H1 (cell line): ENCODE measurements at regions not wholly inside any gene's neighbourhood (a gene's known extent, or its start where the extent isn't known, plus 50 kb on each side); places are given as distances from the start of the nearest gene placed in this dataset.

Source experiments
- CTCF ChIA-PET: fragments of 300-600 bp; sonication (Branson Sonifier 250); formaldehyde crosslinking; loops from one replicate; lab custom pipeline; 2021; ENCODE audit not compliant: partially characterized antibody; lab: Charles Lee
- POLR2A ChIA-PET: fragments of 300-600 bp; sonication (Branson Sonifier 250); formaldehyde crosslinking; loops from one replicate; lab custom pipeline; 2021; ENCODE audit warnings: inconsistent platforms; ENCODE audit not compliant: partially characterized antibody; lab: Charles Lee
- DNase-seq, 2 experiments: peaks; one replicate each; pipeline versions ENCODE4 v3.0.0 to v3.0.0-alpha.2; 2010 to 2022; ENCODE audit warnings: low spot score in 2 of 2, low read depth in 1 of 2, mixed read lengths in 1 of 2
- FAIRE-seq: peaks from 2 replicates; lab custom pipeline; 2011; peaks lifted over from hg19 to GRCh38; lab: Jason Lieb, UNC
- H2AFZ ChIP-seq: 2 replicates; pipeline ENCODE4 v1.8.1; 2012; ENCODE audit warnings: low read length, inconsistent platforms
- H2AK5ac ChIP-seq: 2 replicates; pipeline ENCODE4 v1.6.1; 2013; ENCODE audit warnings: low read depth, low read length
- H2BK120ac ChIP-seq: replicated peaks from 2 replicates; pipeline ENCODE3; 2013; ENCODE audit warnings: low read depth, low read length, inconsistent platforms
- H2BK12ac ChIP-seq: 2 replicates; pipeline ENCODE4 v1.6.1; 2013; ENCODE audit warnings: low read depth, low read length
- H2BK15ac ChIP-seq: 2 replicates; pipeline ENCODE4 v1.6.1; 2013; ENCODE audit warnings: low read length
- H2BK20ac ChIP-seq: 2 replicates; pipeline ENCODE4 v1.6.1; 2013; ENCODE audit warnings: low read length
- H2BK5ac ChIP-seq: 2 replicates; pipeline ENCODE4 v1.6.1; 2013; ENCODE audit warnings: low read depth, low read length
- H3K14ac ChIP-seq: 2 replicates; pipeline ENCODE4 v1.6.1; 2013; ENCODE audit warnings: inconsistent platforms; ENCODE audit not compliant: insufficient read length
- H3K18ac ChIP-seq: 2 replicates; pipeline ENCODE4 v1.6.1; 2013; ENCODE audit warnings: low read length; ENCODE audit errors: extremely low read depth
- H3K23ac ChIP-seq: 2 replicates; pipeline ENCODE4 v1.6.1; 2013; ENCODE audit warnings: inconsistent platforms; ENCODE audit not compliant: insufficient read length
- H3K23me2 ChIP-seq: 2 replicates; pipeline ENCODE4 v1.6.1; 2013; ENCODE audit warnings: low read depth, low read length
- H3K27ac ChIP-seq: 2 replicates; pipeline ENCODE4 v1.6.1; 2011; ENCODE audit warnings: low read depth, low read length, inconsistent platforms
- H3K27me3 ChIP-seq, 4 experiments: replicated peaks in 1 of 4; 1 replicate in 1 of 4; 2 replicates in 3 of 4; pipeline versions ENCODE4 v1.6.1 to v1.8.1; 2011 to 2013; ENCODE audit warnings: low read length in 3 of 4, mild to moderate bottlenecking in 3 of 4, inconsistent platforms in 2 of 4, mixed read lengths in 2 of 4, moderate library complexity in 1 of 4; ENCODE audit not compliant: control insufficient read depth in 3 of 4, insufficient read depth in 3 of 4; ENCODE audit errors: extremely low read depth in 1 of 4
- H3K36me3 ChIP-seq, 4 experiments: 2 replicates each; pipeline versions ENCODE4 v1.6.1 to v1.8.1; 2011 to 2013; ENCODE audit warnings: mild to moderate bottlenecking in 4 of 4, low read length in 3 of 4, moderate library complexity in 2 of 4, control low read depth in 1 of 4, inconsistent platforms in 1 of 4; ENCODE audit not compliant: insufficient read depth in 4 of 4, control insufficient read depth in 2 of 4
- H3K4ac ChIP-seq: replicated peaks from 2 replicates; pipeline ENCODE3; 2013; ENCODE audit warnings: low read length, low read depth, mixed read lengths, inconsistent platforms; ENCODE audit not compliant: insufficient read length
- H3K4me1 ChIP-seq, 4 experiments: replicated peaks in 1 of 4; 1 replicate in 1 of 4; 2 replicates in 3 of 4; pipeline versions ENCODE4 v1.6.1 to v1.8.1; 2011 to 2013; ENCODE audit warnings: low read length in 3 of 4, inconsistent platforms in 2 of 4, mixed read lengths in 1 of 4; ENCODE audit not compliant: insufficient read depth in 4 of 4, control insufficient read depth in 3 of 4
- H3K4me2 ChIP-seq, 2 experiments: 2 replicates each; pipeline versions ENCODE4 v1.6.1 to v1.8.1; 2011 to 2013; ENCODE audit warnings: low read depth in 2 of 2, low read length in 2 of 2, control low read depth in 1 of 2, inconsistent platforms in 1 of 2, mild to moderate bottlenecking in 1 of 2; ENCODE audit not compliant: insufficient read depth in 1 of 2
- H3K4me3 ChIP-seq, 4 experiments: fragments of 200-600, 300-600 bp in 1 of 4; sonication (generic), shearing (Covaris generic), sonication (Bioruptor Twin) in 1 of 4; 2 replicates each; pipeline versions ENCODE4 v1.5.1 to v1.8.1; 2011 to 2016; ENCODE audit warnings: low read length in 4 of 4, low read depth in 3 of 4, control low read depth in 2 of 4, inconsistent platforms in 2 of 4, mild to moderate bottlenecking in 2 of 4, mixed read lengths in 1 of 4, moderate library complexity in 1 of 4; ENCODE audit not compliant: insufficient read depth in 2 of 4; ENCODE audit errors: extremely low read depth in 1 of 4
- H3K56ac ChIP-seq: replicated peaks from 2 replicates; pipeline ENCODE3; 2013; ENCODE audit warnings: low read depth, mild to moderate bottlenecking, mixed read lengths, low read length, inconsistent platforms; ENCODE audit not compliant: insufficient read length
- H3K79me1 ChIP-seq: 2 replicates; pipeline ENCODE4 v1.6.1; 2013; ENCODE audit warnings: low read depth, low read length, control low read depth
- H3K79me2 ChIP-seq, 2 experiments: 2 replicates each; pipeline versions ENCODE4 v1.6.1 to v1.8.1; 2012 to 2013; ENCODE audit warnings: low read length in 2 of 2, mild to moderate bottlenecking in 2 of 2, inconsistent platforms in 1 of 2; ENCODE audit not compliant: insufficient read depth in 2 of 2, control insufficient read depth in 1 of 2
- H3K9ac ChIP-seq, 4 experiments: replicated peaks in 1 of 4; 1 replicate in 1 of 4; 2 replicates in 3 of 4; pipeline versions ENCODE4 v1.6.1 to v1.8.1; 2011 to 2013; ENCODE audit warnings: low read depth in 3 of 4, low read length in 3 of 4, control low read depth in 2 of 4, mild to moderate bottlenecking in 2 of 4, moderate library complexity in 2 of 4, inconsistent platforms in 1 of 4; ENCODE audit errors: extremely low read depth in 1 of 4
- H3K9me3 ChIP-seq, 2 experiments: 2 replicates each; pipeline versions ENCODE4 v1.6.1 to v1.8.1; 2012 to 2013; ENCODE audit warnings: mild to moderate bottlenecking in 2 of 2, moderate library complexity in 2 of 2, control low read depth in 1 of 2, inconsistent platforms in 1 of 2, low read depth in 1 of 2, low read length in 1 of 2, mixed read lengths in 1 of 2; ENCODE audit not compliant: insufficient read depth in 2 of 2
- H4K20me1 ChIP-seq, 2 experiments: replicated peaks in 1 of 2; 2 replicates each; pipeline versions ENCODE3 to v1.8.1; 2011 to 2013; ENCODE audit warnings: inconsistent platforms in 2 of 2, low read length in 2 of 2, mild to moderate bottlenecking in 1 of 2; ENCODE audit not compliant: insufficient read depth in 2 of 2, control insufficient read depth in 1 of 2
- H4K5ac ChIP-seq: 2 replicates; pipeline ENCODE4 v1.6.1; 2013; ENCODE audit warnings: low read length, low read depth, mixed read lengths, inconsistent platforms; ENCODE audit not compliant: insufficient read length
- H4K8ac ChIP-seq: 2 replicates; pipeline ENCODE4 v1.8.0; 2013; ENCODE audit warnings: mild to moderate bottlenecking, moderate library complexity, low read length, inconsistent platforms; ENCODE audit not compliant: insufficient read depth; ENCODE audit errors: extremely low read depth
- H4K91ac ChIP-seq: replicated peaks from 2 replicates; pipeline ENCODE3; 2013; ENCODE audit warnings: low read length, mixed read lengths, inconsistent platforms; ENCODE audit not compliant: insufficient read length
- ASH2L ChIP-seq: fragments of 200-600, 300-600 bp; sonication (generic); IDR thresholded peaks from one replicate; pipeline ENCODE4 v1.7.1; 2017; ENCODE audit warnings: low read length
- BCL11A ChIP-seq, 2 experiments: IDR thresholded peaks; one replicate each; pipeline ENCODE4 v1.6.1; 2011; ENCODE audit warnings: low read depth in 2 of 2, low read length in 2 of 2, mild to moderate bottlenecking in 2 of 2
- BRCA1 ChIP-seq: IDR thresholded peaks from 2 replicates; pipeline ENCODE4 v1.6.1; 2012; ENCODE audit warnings: low read depth, low read length, improper control_type of control experiment
- CEBPB ChIP-seq: IDR thresholded peaks from 2 replicates; pipeline ENCODE4 v1.6.1; 2012; ENCODE audit warnings: low read depth, low read length
- CHD2 ChIP-seq: IDR thresholded peaks from 2 replicates; pipeline ENCODE4 v1.6.1; 2012; ENCODE audit warnings: low read length, improper control_type of control experiment
- CREB1 ChIP-seq: IDR thresholded peaks from 2 replicates; pipeline ENCODE4 v1.6.1; 2012; ENCODE audit warnings: inconsistent platforms
- GABPA ChIP-seq: IDR thresholded peaks from 2 replicates; pipeline ENCODE4 v1.6.1; 2011; ENCODE audit warnings: mild to moderate bottlenecking, low read length, moderate library complexity, borderline replicate concordance; ENCODE audit not compliant: insufficient read depth
- HDAC6 ChIP-seq: IDR thresholded peaks from one replicate; pipeline ENCODE4 v1.7.1; 2012; ENCODE audit warnings: low read depth, mild to moderate bottlenecking, inconsistent platforms, low read length, moderate library complexity
- JUN ChIP-seq: IDR thresholded peaks from 2 replicates; pipeline ENCODE4 v1.6.1; 2011; ENCODE audit warnings: low read depth, mild to moderate bottlenecking, improper control_type of control experiment, low read length
- KDM1A ChIP-seq: fragments of 200-600, 300-600 bp; sonication (generic); IDR thresholded peaks from 2 replicates; pipeline ENCODE4 v1.7.1; 2016; ENCODE audit warnings: mild to moderate bottlenecking, low read length, borderline replicate concordance
- RXRA ChIP-seq: IDR thresholded peaks from 2 replicates; pipeline ENCODE4 v1.6.1; 2011; ENCODE audit warnings: low read depth, mild to moderate bottlenecking, low read length, moderate library complexity; ENCODE audit not compliant: insufficient read depth
- SRF ChIP-seq: IDR thresholded peaks from 2 replicates; pipeline ENCODE4 v1.6.1; 2011; ENCODE audit warnings: mild to moderate bottlenecking, low read depth, low read length, moderate library complexity
- TEAD4 ChIP-seq: IDR thresholded peaks from 2 replicates; pipeline ENCODE4 v1.6.1; 2012; ENCODE audit warnings: low read depth, low read length, inconsistent platforms, mixed read lengths
- YY1 ChIP-seq: IDR thresholded peaks from 2 replicates; pipeline ENCODE4 v1.6.1; 2011; ENCODE audit warnings: low read depth, mild to moderate bottlenecking, low read length
- WGBS, 2 experiments: shearing (Covaris generic) in 1 of 2; methylation state at CpG; one replicate each; pipeline versions ENCODE4 v1.1.6 to v1.1.7; 2013 to 2015; ENCODE audit warnings: low lambda C conversion rate in 2 of 2, mixed read lengths in 2 of 2, inconsistent platforms in 1 of 2, low coverage in 1 of 2, missing lambda C conversion rate in 1 of 2; ENCODE audit not compliant: insufficient replicate concordance in 2 of 2, insufficient coverage in 1 of 2, insufficient read length in 1 of 2; ENCODE audit errors: extremely low coverage in 1 of 2, missing lambda C conversion rate in 1 of 2; 5-methylcytosine and 5-hydroxymethylcytosine counted together
- TF ChIP-seq, protein P1 (sequence below): IDR thresholded peaks from 2 replicates; pipeline ENCODE4 v1.6.1; 2012; ENCODE audit warnings: inconsistent platforms
- TF ChIP-seq, protein P2 (sequence below): IDR thresholded peaks from 2 replicates; pipeline ENCODE4 v1.6.1; 2012; ENCODE audit warnings: inconsistent platforms

DNA sequence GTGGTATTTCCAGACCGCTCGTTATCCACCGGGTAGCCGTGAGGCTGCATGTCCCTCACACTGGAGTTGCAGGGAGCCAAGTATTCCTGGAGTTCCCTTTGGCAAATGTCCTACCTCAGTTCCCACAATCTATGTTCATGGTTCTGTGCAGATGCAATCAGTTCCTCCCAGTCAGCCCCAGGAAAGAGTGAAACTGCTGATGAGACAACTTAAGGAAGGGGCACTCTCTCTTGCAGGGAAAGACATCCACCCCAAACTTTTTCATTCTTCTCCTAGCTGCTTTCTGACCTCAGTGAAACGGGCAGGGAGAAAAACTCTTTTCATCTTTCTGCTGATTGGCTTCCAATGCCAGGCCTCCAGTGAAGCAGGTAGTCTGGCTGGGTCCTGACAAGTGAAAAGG is 205.1 kb upstream of the TMEM45B start:
- Histone ChIP-seq H3K79me2 (no peaks in the 10 kb centered on the region), H2BK120ac (no peak overlapping the region), H3K4me2 (no peak overlapping the region), H3K27me3 (no peaks in the 10 kb centered on the region), H2BK20ac (no peak overlapping the region), H3K4ac (no peak overlapping the region), H2BK12ac (no peak overlapping the region), H2AK5ac (no peak overlapping the region), H2BK5ac (no peak overlapping the region), H3K23me2 (no peaks in the 10 kb centered on the region), H4K8ac (no peak overlapping the region), H3K9ac (no peak overlapping the region), H3K79me1 (no peaks in the 10 kb centered on the region), H3K36me3 (no peaks in the 10 kb centered on the region), H3K9me3 (no peaks in the 10 kb centered on the region), H2AFZ (no peak overlapping the region), H3K56ac (no peak overlapping the region), H3K4me1 (no peaks in the 10 kb centered on the region), H3K27ac (no peak overlapping the region), H2BK15ac (no peak overlapping the region), H3K18ac (no peak overlapping the region), H3K14ac (no peak overlapping the region), H3K4me3 (no peak overlapping the region), H3K23ac (no peak overlapping the region), H4K20me1 (no peaks in the 10 kb centered on the region), H4K91ac (no peak overlapping the region), H4K5ac (no peak overlapping the region)
- ChIA-PET POLR2A (no interaction called here), CTCF (interaction anchor here (0.5 kb wide), 1 partner anchor 1802 kb away, joined by 3 read pairs; no protein-coding TSS in a partner anchor)
- 89% methylated on average over 5 of the region's 5 CpGs; no CpG with 5 or more reads in 1 of the 2 experiments for WGBS, 2 experiments
- DNase-seq: no peak
- FAIRE-seq: no peak
- TF ChIP-seq RXRA (no peak), BCL11A (IDR thresholded peaks at IDR 0.05; ENCODE audit: low read depth in 2 of 2, low read length in 2 of 2) (no peak), ASH2L (no peak), GABPA (no peak), YY1 (no peak), CHD2 (no peak), TEAD4 (no peak), BRCA1 (no peak), CEBPB (no peak), JUN (no peak), CREB1 (no peak), HDAC6 (no peak), SRF (no peak), KDM1A (no peak)
- TF ChIP-seq, protein P1, sequence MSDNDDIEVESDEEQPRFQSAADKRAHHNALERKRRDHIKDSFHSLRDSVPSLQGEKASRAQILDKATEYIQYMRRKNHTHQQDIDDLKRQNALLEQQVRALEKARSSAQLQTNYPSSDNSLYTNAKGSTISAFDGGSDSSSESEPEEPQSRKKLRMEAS: no peak
- TF ChIP-seq, protein P2, sequence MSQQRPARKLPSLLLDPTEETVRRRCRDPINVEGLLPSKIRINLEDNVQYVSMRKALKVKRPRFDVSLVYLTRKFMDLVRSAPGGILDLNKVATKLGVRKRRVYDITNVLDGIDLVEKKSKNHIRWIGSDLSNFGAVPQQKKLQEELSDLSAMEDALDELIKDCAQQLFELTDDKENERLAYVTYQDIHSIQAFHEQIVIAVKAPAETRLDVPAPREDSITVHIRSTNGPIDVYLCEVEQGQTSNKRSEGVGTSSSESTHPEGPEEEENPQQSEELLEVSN: no peak
